ENCODE measurements at regions not wholly inside any gene's neighbourhood (a gene's known extent, or its start where the extent isn't known, plus 50 kb on each side); places are given as distances from the start of the nearest gene placed in this dataset.

- no peak for TF ChIP-seq TAF1 (IDR thresholded peaks at IDR 0.05; ENCODE audit: low read depth)
- TF ChIP-seq EZH2 (IDR thresholded peaks at IDR 0.05; ENCODE audit: borderline replicate concordance, insufficient read depth, low read length, poor library complexity, severe bottlenecking) = no peak
- TF ChIP-seq CTCF (IDR thresholded peaks at IDR 0.05; ENCODE audit: poor library complexity, severe bottlenecking) = no peak
- no peak for TF ChIP-seq POLR2AphosphoS5 (IDR thresholded peaks at IDR 0.05)
- TF ChIP-seq REST (IDR thresholded peaks at IDR 0.05; ENCODE audit: borderline replicate concordance) = no peak
- no peak for TF ChIP-seq SMC3 (conservative IDR thresholded peaks at IDR 0.05; ENCODE audit: poor library complexity)
- TF ChIP-seq RAD21 (conservative IDR thresholded peaks at IDR 0.05) = no peak
- TF ChIP-seq EP300 (conservative IDR thresholded peaks at IDR 0.05; ENCODE audit: poor library complexity, severe bottlenecking) = no peak
Observed at GRCh38 chr3:44072601-44073540, 168.8 kb upstream of the TOPAZ1 start.

Measured in neural cell (in vitro differentiated cells).